ENCODE measurements at regions not wholly inside any gene's neighbourhood (a gene's known extent, or its start where the extent isn't known, plus 50 kb on each side); places are given as distances from the start of the nearest gene placed in this dataset.

DNA sequence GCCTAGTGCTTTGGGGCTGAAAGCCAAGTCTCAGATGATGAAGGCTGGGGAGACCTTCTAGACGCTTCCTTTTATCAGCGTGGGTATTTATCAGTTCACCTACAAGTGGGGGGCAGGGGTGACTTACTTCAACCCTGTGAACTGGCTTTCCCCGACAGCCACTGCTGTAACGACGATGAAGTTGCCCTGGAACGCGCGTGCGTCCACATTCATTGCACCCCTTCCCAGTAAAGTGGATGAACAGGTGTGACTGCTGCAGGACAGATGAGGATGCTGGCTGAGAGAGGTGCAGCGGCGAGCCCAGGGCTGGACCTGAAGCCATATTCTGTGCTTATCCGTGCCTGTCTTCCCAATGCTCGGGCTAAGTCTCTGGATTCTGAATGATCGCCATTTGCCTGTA, 1122.3 kb downstream of the TBC1D22A start:
- Mint-ChIP-seq H3K27me3 (peaks cover 13% of the 10 kb centered on the region), H3K27ac (no peak overlapping the region), H3K4me3 (no peak overlapping the region), H3K9me3 (ENCODE audit: insufficient read depth) (no peaks in the 10 kb centered on the region), H3K4me1 (no peaks in the 10 kb centered on the region)
- no peak overlapping the region for H3K4me3 ChIP-seq (ENCODE audit: control extremely low read depth in 1 of 5, extremely low read depth in 1 of 5, insufficient read depth in 1 of 5, low read depth in 2 of 5, low read length in 4 of 5)
- no peak for TF ChIP-seq EZH2 (IDR thresholded peaks at IDR 0.05; ENCODE audit: borderline replicate concordance, insufficient read depth, low read depth, low read length, poor library complexity, severe bottlenecking)
- no peak overlapping the region for H3K9ac ChIP-seq (ENCODE audit: low read length)
- no peak for DNase-seq
- WGBS (ENCODE audit: insufficient coverage) = 91% methylated on average over 7 of the region's 14 CpGs
- ATAC-seq (ENCODE audit: low read depth) = no peak
- intact Hi-C loops (cut with micrococcal nuclease) = no loop called here
- no peak overlapping the region for H2AFZ ChIP-seq (ENCODE audit: insufficient read depth, low read depth, low read length, poor library complexity, severe bottlenecking)
- no peaks in the 10 kb centered on the region for H3K36me3 ChIP-seq (replicated peaks in 1 of 2; ENCODE audit: control extremely low read depth in 1 of 2, control insufficient read depth in 1 of 2, extremely low read depth in 1 of 2, insufficient read depth in 2 of 2, low read length in 1 of 2)
- H3K4me1 ChIP-seq (ENCODE audit: control insufficient read depth in 2 of 2, insufficient read depth in 2 of 2, low read length in 2 of 2) = no peaks in the 10 kb centered on the region
- H4K20me1 ChIP-seq (ENCODE audit: control insufficient read depth, insufficient read depth, low read length, poor library complexity, severe bottlenecking) = no peaks in the 10 kb centered on the region
- H3K9me3 ChIP-seq (ENCODE audit: control extremely low read depth in 1 of 3, control insufficient read depth in 2 of 3, insufficient read depth in 1 of 3, low read length in 2 of 3) = peaks cover 0 to 18% (median 0%) of the 10 kb centered on the region in 3 donors
- no peak overlapping the region for H3K4me2 ChIP-seq (replicated peaks; ENCODE audit: low read depth, low read length, poor library complexity, severe bottlenecking)
- no peak overlapping the region for H3K27ac ChIP-seq (ENCODE audit: low read length in 2 of 2)
- no peaks in the 10 kb centered on the region for H3K79me2 ChIP-seq (ENCODE audit: control insufficient read depth, insufficient read depth, low read length)
- ChIA-PET CTCF (no interaction called here), POLR2A (no interaction called here)
- H3K27me3 ChIP-seq (replicated peaks in 1 of 4; ENCODE audit: control extremely low read depth in 1 of 4, control insufficient read depth in 3 of 4, insufficient read depth in 4 of 4, low read length in 3 of 4) = peaks cover 0 to 4% (median 0%) of the 10 kb centered on the region in 4 experiments

DNA sequence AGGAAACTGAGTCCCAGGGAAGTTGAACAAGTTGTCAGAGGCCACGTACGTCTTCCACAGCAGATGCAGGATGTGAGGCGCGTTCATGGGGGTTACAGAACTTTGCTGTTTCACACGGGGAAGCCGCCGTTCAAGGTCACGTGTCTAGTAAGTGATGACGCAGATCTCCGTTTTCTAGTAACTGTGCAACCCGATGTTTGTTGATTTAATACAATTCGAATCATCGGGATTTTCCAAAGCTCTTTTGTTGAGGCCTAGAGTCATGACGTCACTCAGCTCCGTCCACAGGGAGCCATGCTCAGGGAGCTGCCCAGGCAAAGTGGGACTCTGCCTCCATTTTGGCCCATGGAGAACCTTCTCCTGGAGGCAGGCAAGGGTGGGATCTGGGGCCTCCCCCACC, 1121.8 kb downstream of the TBC1D22A start:
- no peak for ATAC-seq (ENCODE audit: low read depth)
- H3K9me3 Mint-ChIP-seq (ENCODE audit: insufficient read depth) = no peaks in the 10 kb centered on the region
- Histone ChIP-seq H3K27me3 (replicated peaks in 1 of 4; ENCODE audit: control extremely low read depth in 1 of 4, control insufficient read depth in 3 of 4, insufficient read depth in 4 of 4, low read length in 3 of 4) (peaks cover 0 to 4% (median 0%) of the 10 kb centered on the region in 4 experiments), H3K36me3 (replicated peaks in 1 of 2; ENCODE audit: control extremely low read depth in 1 of 2, control insufficient read depth in 1 of 2, extremely low read depth in 1 of 2, insufficient read depth in 2 of 2, low read length in 1 of 2) (no peaks in the 10 kb centered on the region), H3K9ac (ENCODE audit: low read length) (no peak overlapping the region), H4K20me1 (ENCODE audit: control insufficient read depth, insufficient read depth, low read length, poor library complexity, severe bottlenecking) (no peaks in the 10 kb centered on the region), H2AFZ (ENCODE audit: insufficient read depth, low read depth, low read length, poor library complexity, severe bottlenecking) (no peak overlapping the region), H3K4me1 (ENCODE audit: control insufficient read depth in 2 of 2, insufficient read depth in 2 of 2, low read length in 2 of 2) (no peaks in the 10 kb centered on the region), H3K27ac (ENCODE audit: low read length in 2 of 2) (no peak overlapping the region), H3K79me2 (ENCODE audit: control insufficient read depth, insufficient read depth, low read length) (no peaks in the 10 kb centered on the region), H3K4me3 (ENCODE audit: control extremely low read depth in 1 of 5, extremely low read depth in 1 of 5, insufficient read depth in 1 of 5, low read depth in 2 of 5, low read length in 4 of 5) (no peak overlapping the region), H3K4me2 (replicated peaks; ENCODE audit: low read depth, low read length, poor library complexity, severe bottlenecking) (no peak overlapping the region), H3K9me3 (ENCODE audit: control extremely low read depth in 1 of 3, control insufficient read depth in 2 of 3, insufficient read depth in 1 of 3, low read length in 2 of 3) (peaks cover 0 to 18% (median 0%) of the 10 kb centered on the region in 3 donors)
- ChIA-PET CTCF (no interaction called here), POLR2A (no interaction called here)
- TF ChIP-seq EZH2 (IDR thresholded peaks at IDR 0.05; ENCODE audit: borderline replicate concordance, insufficient read depth, low read depth, low read length, poor library complexity, severe bottlenecking) (no peak), CTCF (IDR thresholded peaks at IDR 0.05) (no peak)
- no peaks in the 10 kb centered on the region for H3K4me1 Mint-ChIP-seq
- intact Hi-C loops (cut with micrococcal nuclease) = no loop called here
- 93% methylated on average over 15 of the region's 15 CpGs for WGBS (ENCODE audit: insufficient coverage)
- no peak overlapping the region for H3K4me3 Mint-ChIP-seq
- H3K27me3 Mint-ChIP-seq = peaks cover 14% of the 10 kb centered on the region
- no peak overlapping the region for H3K27ac Mint-ChIP-seq
- DNase-seq = no peak
